DMS79 (cell line): ENCODE measurements at regions not wholly inside any gene's neighbourhood (a gene's known extent, or its start where the extent isn't known, plus 50 kb on each side); places are given as distances from the start of the nearest gene placed in this dataset.
"Not testable (repeated sequence)": the region's sequence is repeated elsewhere in the genome, so short reads cannot be mapped to it uniquely, and the experiment has no call there.

ENCODE experiments used
- DNase-seq: peaks from one replicate; lab custom pipeline; 2025; lab: John Stamatoyannopoulos, UW

GRCh38 chr6:134784336-134784735 lies 165.6 kb downstream of the ALDH8A1 start:
- no peak for DNase-seq

GRCh38 chr6:134778431-134778830 lies 171.5 kb downstream of the ALDH8A1 start:
- DNase-seq = no peak

DNA sequence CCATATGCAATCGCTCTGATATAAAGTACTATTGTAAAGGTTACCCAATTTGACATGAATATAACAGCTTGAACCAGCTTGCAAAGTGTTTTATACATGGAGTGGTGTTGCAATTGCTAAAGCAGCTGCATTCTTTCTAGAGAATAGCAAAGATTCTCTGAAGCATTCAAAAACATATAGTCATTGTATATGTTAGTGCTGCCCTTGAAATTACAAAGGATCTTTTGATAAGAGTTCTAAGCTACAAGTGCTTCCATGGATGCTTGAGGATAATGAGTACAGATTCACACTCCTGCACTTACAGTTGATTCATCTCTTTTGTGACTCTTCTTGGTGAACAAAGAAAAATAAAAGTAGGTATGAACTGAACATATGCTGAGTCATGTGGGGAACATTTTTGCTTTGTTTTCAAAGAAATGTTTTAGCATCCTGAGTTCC lies 175.7 kb downstream of the ALDH8A1 start:
- no peak for DNase-seq

- DNase-seq = no peak
Measured at GRCh38 chr6:134772671-134773360, 177.1 kb downstream of the ALDH8A1 start.

GRCh38 chr6:134768931-134769330 lies 181.0 kb downstream of the ALDH8A1 start:
- no peak for DNase-seq

GRCh38 chr6:134766497-134766896 lies 183.4 kb downstream of the ALDH8A1 start:
- no peak for DNase-seq

DNA sequence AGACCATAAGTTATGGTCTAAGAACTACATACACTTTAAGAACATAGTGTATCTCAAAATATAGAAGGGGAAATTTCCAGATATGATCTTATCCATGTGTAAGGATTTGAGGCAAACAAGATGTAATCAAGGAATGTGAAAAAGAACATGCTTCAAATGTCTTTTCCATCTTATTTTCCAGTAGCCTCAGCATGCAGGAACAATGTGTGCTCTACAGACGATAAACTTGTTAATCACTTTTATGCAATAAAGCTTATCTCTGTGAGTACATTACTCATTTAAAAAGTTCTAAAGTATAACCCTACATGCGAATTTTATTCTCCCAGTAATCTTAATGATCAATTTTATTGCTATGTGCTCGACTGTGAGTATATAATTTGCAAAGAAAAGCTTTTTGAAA lies 185.2 kb downstream of the ALDH8A1 start:
- DNase-seq = no peak

DNA sequence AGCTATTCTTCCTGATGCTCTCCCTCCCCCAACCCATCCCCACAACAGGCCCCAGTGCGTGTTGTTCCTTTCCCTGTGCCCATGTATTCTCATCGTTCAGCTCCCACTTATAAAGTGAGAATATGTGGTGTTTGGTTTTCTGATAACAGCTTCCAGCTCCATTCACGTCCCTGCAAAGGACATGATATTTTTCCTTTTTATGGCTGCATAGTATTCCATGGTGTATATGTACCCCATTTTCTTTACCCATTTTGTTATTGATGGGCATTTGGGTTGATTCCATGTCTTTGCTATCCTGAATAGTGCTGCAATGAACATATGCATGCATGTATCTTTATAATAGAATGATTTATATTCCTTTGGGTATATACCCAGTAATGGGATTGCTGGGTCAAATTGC lies 186.3 kb downstream of the ALDH8A1 start:
- not testable (repeated sequence) for DNase-seq

DNA sequence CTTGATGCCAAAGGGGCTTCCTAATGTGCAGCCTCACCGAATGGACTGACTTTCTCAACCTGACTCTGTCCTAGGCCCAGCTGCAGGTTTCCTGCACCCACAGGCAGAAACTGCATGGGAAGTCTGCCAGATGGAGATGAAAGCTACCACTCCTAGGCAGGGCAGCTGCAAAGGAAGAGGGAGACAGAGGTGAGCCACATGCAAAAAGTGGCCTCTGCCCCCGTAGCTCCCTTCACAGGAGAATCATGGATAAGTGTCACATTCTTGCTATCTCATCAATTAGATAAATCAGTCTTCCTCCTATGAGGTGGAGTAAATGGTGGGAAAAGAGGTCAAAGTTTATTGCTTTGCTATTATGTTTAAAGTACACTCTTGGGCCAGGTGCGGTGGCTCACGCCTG lies 191.3 kb downstream of the ALDH8A1 start:
- DNase-seq = no peak

GRCh38 chr6:134757911-134758361 lies 192.0 kb downstream of the ALDH8A1 start:
- DNase-seq = no peak

DNA sequence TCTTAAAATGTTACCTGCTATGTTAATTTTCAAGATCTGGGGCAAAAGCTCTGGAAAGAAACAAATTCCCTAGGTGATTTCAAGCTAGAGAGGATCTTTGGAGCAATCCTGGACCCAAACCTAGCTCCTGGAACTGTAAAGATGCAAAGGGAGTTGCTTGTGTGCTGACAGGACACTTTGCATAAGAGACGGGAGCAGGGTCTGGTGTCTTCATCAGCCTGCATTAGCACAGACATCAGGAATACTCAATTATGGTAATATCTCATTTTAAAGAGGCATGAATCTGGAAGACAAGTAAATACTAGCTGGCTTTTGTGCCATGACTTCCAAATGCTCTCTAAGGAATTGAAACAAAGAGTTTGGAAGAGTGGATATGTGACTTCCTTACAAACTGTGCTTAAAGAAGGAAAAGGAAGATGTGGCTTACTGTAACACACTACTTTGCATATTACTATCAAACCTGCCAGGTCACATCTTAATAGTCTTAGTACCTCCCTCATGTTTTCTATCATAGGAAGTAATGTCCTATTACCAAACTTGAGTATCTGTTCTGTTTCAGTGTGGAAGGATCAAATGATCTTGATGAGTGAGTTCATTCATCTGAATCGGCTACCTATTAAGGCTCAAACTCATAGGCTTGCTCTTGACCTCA lies 193.4 kb downstream of the ALDH8A1 start:
- no peak for DNase-seq

GRCh38 chr6:134754013-134754690 lies 195.7 kb downstream of the ALDH8A1 start:
- DNase-seq = no peak

GRCh38 chr6:134753001-134753400 lies 196.9 kb downstream of the ALDH8A1 start:
- no peak for DNase-seq

GRCh38 chr6:134752445-134752844 lies 197.5 kb downstream of the ALDH8A1 start:
- DNase-seq = no peak

- DNase-seq = no peak
Measured at GRCh38 chr6:134750669-134751068, 199.2 kb downstream of the ALDH8A1 start.

DNA sequence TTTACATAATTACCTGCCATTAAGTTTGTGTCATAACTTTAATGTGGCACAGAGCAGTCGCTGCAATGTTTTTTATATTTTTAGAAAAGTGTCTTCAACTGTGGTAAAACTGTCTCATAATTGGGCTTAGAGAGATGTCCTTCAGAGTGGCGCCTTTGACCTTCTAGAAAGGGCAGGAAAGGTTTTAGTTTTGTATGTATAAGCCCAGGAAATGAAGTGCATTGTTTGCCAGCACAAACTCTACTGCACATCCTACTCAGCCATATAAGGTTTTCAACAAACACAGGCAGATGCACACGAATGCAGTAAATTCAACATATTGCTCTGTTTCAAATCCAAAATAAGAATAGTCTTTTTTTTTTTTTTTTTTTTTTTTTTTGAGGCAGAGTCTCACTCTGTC lies 201.4 kb downstream of the ALDH8A1 start:
- no peak for DNase-seq

- DNase-seq = not testable (repeated sequence)
Measured at GRCh38 chr6:134747197-134747596, 202.7 kb downstream of the ALDH8A1 start.

- DNase-seq = no peak
Measured at GRCh38 chr6:134746140-134746539, 203.8 kb downstream of the ALDH8A1 start.

- DNase-seq = not testable (repeated sequence)
Measured at GRCh38 chr6:134745192-134745591, 204.7 kb downstream of the ALDH8A1 start.

- no peak for DNase-seq
Measured at GRCh38 chr6:134744301-134744700, 205.6 kb downstream of the ALDH8A1 start.

GRCh38 chr6:134741200-134741536 lies 208.7 kb downstream of the ALDH8A1 start:
- DNase-seq = no peak

DNA sequence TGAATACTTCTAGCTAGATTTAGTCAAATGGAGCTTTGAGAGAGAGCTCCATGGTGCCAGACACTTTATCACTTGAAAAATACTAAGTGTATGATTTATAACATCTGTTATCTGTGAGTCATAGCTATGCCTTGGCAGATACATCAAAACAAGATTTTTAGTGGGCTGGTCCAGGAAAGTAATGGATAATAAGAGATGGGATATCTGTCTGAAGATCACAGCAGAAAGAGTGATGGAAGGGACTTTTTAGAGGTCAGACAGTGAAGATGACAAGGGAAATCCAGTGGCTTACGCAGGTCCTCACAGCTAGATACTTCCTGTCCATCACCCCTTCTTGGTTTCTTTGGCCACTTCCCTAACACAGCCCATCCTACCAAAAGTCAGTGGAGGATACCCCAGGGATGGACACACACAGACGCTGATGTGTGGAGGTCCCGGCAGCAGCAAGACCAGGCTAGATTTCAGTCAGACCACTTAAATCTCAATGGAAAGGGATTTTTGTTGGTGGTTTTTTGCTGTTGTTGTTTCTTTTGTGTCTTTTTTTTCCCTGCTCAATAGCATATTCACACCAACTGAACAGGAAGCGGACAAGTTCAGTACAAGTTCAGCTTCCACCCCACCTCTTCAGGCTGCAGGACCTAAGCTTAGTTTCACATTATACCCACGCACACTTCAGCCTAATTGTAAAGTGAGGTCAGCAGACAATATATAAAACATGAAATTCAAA lies 209.3 kb downstream of the ALDH8A1 start:
- no peak for DNase-seq

GRCh38 chr6:134740027-134740373 lies 209.9 kb downstream of the ALDH8A1 start:
- no peak for DNase-seq
